GM06990 (cell line): ENCODE measurements at regions not wholly inside any gene's neighbourhood (a gene's known extent, or its start where the extent isn't known, plus 50 kb on each side); places are given as distances from the start of the nearest gene placed in this dataset.

Experiments used
- DNase-seq: peaks from one replicate; pipeline ENCODE4 v3.0.0-alpha.2; 2011; ENCODE audit not compliant: insufficient read length; ENCODE audit errors: extremely low read depth
- H3K27me3 ChIP-seq: replicated peaks from 2 replicates; pipeline ENCODE4 v1.6.0; 2011; ENCODE audit warnings: low read length; ENCODE audit not compliant: control insufficient read depth, insufficient read depth
- H3K36me3 ChIP-seq: 2 replicates; pipeline ENCODE4 v1.5.1; 2011; ENCODE audit warnings: low read length; ENCODE audit not compliant: control insufficient read depth, insufficient read depth
- H3K4me3 ChIP-seq: replicated peaks from 2 replicates; pipeline ENCODE4 v1.5.1; 2011; ENCODE audit warnings: low read depth, mild to moderate bottlenecking, control low read depth, low read length
- TF ChIP-seq, protein P1 (sequence below): IDR thresholded peaks from 2 replicates; pipeline ENCODE4 v1.5.1; 2011; ENCODE audit warnings: low read length, control low read depth, mild to moderate bottlenecking, inconsistent platforms; ENCODE audit not compliant: insufficient read depth, poor library complexity, severe bottlenecking

DNA sequence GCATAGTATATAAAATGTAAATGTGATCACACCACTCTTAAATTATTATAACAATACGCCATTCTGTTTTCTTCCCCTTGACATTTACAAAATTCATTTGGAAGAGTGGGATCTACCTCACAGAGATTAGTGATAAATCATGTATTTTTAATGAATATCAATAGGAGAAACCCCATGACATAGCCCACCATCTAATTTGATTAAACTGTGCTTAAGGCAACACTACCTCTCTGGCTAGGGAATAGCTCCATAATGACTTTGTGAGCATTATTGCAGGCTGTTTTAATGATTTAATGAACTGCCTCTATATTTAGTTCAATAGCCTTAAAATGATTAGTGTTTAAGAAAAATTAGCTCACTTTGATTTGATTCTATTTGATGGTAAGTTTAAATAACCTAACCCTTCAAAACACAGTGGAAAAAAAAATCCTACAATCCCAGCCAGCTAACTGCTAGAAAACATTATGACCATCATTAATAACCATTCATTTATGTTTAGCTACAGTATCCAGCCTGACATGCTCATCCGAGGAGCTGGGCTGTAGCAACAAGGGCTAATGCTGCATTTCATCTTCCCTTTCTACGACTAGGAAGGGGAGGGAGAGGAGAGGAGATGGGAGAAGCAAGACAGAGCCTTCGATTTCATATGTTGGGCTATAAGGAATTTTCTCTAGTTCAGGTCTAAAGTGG lies 75.3 kb upstream of the BCL11A start:
- Histone ChIP-seq H3K4me3 (no peak overlapping the region), H3K36me3 (no peaks in the 10 kb centered on the region), H3K27me3 (peaks cover 2% of the 10 kb centered on the region)
- DNase-seq, result no peak
- TF ChIP-seq, protein P1, sequence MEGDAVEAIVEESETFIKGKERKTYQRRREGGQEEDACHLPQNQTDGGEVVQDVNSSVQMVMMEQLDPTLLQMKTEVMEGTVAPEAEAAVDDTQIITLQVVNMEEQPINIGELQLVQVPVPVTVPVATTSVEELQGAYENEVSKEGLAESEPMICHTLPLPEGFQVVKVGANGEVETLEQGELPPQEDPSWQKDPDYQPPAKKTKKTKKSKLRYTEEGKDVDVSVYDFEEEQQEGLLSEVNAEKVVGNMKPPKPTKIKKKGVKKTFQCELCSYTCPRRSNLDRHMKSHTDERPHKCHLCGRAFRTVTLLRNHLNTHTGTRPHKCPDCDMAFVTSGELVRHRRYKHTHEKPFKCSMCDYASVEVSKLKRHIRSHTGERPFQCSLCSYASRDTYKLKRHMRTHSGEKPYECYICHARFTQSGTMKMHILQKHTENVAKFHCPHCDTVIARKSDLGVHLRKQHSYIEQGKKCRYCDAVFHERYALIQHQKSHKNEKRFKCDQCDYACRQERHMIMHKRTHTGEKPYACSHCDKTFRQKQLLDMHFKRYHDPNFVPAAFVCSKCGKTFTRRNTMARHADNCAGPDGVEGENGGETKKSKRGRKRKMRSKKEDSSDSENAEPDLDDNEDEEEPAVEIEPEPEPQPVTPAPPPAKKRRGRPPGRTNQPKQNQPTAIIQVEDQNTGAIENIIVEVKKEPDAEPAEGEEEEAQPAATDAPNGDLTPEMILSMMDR, result no peak

DNA sequence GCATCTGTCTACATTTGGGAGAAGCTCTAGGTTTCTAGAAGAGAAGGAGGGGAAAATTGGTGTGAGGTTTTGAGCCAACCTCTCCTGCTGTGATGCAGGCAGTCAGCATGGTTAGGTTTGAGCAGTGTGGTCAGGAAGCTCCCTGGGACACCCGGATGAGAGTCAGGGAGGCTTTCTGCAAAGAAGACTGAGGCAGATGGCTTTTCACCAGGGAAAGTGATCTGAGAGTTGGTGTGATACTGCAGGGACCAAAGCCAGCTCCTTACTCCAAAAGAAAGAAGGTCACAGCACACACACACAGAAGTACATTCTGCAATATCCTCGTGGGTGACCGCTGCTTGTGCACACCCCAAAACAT lies 75.8 kb upstream of the BCL11A start:
- TF ChIP-seq, protein P1, result no peak
- Histone ChIP-seq H3K27me3 (peaks cover 2% of the 10 kb centered on the region), H3K4me3 (no peak overlapping the region)

DNA sequence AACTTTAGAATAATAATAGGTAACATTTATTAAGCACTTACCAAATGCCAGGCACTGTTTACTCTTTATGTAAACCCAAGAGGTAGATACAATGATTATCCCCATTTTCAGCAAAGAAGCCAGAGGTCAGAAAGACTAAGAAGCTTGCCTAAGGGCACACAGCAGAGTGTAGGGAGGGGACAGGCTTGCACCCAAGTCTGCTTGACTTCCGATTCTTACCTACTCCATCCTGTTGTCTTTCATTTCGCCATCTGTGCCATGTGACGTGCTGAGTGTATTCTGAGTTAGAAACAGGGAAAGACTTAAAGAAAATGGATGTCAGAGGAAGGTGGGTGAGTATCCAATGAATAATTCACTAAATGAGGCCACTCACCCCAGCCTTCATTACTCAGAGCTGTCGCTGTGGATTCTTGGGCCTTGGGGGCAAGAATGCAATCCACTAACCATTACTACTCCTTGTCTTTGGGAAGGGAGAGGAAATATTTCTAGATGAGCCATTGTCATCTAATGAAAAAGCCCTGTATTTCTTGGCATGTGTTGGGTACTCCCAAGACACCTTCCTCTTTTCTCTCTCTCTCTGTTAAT lies 76.4 kb upstream of the BCL11A start:
- Histone ChIP-seq H3K4me3 (no peak overlapping the region), H3K27me3 (peaks cover 2% of the 10 kb centered on the region), H3K36me3 (no peaks in the 10 kb centered on the region)
- DNase-seq, result no peak
- TF ChIP-seq, protein P1, result no peak

More for the DNA sequence above, 75.8 kb upstream of the BCL11A start:
- no peaks in the 10 kb centered on the region for H3K36me3 ChIP-seq
- DNase-seq, result no peak

DNA sequence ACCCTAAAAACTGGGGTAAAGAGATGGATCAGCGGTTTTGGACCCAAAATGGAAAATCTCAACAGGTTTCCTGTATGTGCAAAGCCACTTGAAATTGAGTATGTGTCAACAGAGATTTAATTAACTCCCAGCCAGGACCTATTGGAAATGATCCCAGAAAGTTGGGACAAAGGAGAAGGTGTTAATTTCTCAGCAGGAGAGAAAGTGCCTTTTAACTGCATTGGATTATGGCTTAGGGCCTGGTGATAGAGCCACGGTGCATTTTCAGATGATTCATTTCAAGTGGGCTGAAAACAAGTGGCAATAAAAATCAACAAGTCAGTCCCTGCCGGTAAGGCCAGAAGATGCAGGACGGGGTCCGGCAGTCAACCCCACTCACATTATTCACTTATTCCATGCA lies 80.2 kb upstream of the BCL11A start:
- no peaks in the 10 kb centered on the region for H3K36me3 ChIP-seq
- no peak for DNase-seq
- TF ChIP-seq, protein P1, result no peak
- H3K27me3 ChIP-seq, result peaks cover 2% of the 10 kb centered on the region
- H3K4me3 ChIP-seq, result no peak overlapping the region

DNA sequence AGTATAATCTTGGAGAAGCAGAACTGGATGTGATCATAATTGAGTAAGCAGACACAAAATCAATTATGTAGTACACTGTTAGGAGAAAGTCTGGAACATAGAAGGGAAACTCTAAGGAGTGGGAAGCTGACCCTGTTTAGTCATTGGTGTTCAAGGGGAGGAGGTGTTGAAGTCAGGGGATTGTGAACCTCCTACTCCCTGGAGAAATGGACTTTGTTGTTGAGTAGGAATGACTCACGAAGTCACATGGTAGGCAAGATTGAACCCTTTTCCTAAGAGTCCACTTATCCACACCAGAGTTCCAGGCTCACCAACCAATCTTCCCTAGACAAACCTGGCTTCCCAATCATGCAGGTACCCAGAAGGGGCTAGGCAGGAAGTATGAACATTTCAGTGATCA lies 81.0 kb upstream of the BCL11A start:
- H3K27me3 ChIP-seq, result no peaks in the 10 kb centered on the region; the same call in 1 of the 2 replicates
- H3K4me3 ChIP-seq, result no peak overlapping the region
- TF ChIP-seq, protein P1, result no peak
- no peaks in the 10 kb centered on the region for H3K36me3 ChIP-seq
- DNase-seq, result no peak
